ENCODE measurements at regions not wholly inside any gene's neighbourhood (a gene's known extent, or its start where the extent isn't known, plus 50 kb on each side); places are given as distances from the start of the nearest gene placed in this dataset.

- no peak overlapping the region for H3K56ac ChIP-seq (ENCODE audit: extremely low read depth, insufficient read depth, low read length)
- ChIA-PET POLR2A (ENCODE audit: unreplicated experiment) (no interaction called here), CTCF (interaction anchor here (1.0 kb wide), 1 partner anchor 61 kb away, joined by 3 read pairs; no protein-coding TSS in a partner anchor)
- H3K4me3 ChIP-seq (ENCODE audit: insufficient read depth, low read depth, low read length) = no peak overlapping the region
- no peak overlapping the region for H4K8ac ChIP-seq (ENCODE audit: low read depth in 2 of 2, low read length in 2 of 2)
- no peak overlapping the region for H2BK20ac ChIP-seq (ENCODE audit: low read depth, low read length)
- H3K23ac ChIP-seq (ENCODE audit: low read depth, low read length) = no peak overlapping the region; the same call in 1 of the 2 replicates
- H3K18ac ChIP-seq (ENCODE audit: low read depth, low read length) = no peak overlapping the region
- peak overlapping the region; percentile 16; the same call in 1 of the 2 replicates for H3K4me2 ChIP-seq (ENCODE audit: low read depth, low read length)
- WGBS, 2 experiments (ENCODE audit: extremely low coverage in 2 of 2, insufficient read length in 1 of 2) = 0% methylated on average over 1 of the region's 5 CpGs; no CpG with 5 or more reads in 1 of the 2 experiments
- DNase-seq (peak; percentile 3), ATAC-seq (ENCODE audit: low read depth) (peak; percentile 85)
- no peak overlapping the region for H2AK5ac ChIP-seq (ENCODE audit: low read depth, low read length)
- H3K9ac ChIP-seq (ENCODE audit: low read depth, low read length) = no peak overlapping the region; the same call in 1 of the 2 replicates
- no peak overlapping the region for H3K4ac ChIP-seq (ENCODE audit: low read depth, low read length)
- no peak overlapping the region for H3K27ac ChIP-seq (ENCODE audit: insufficient read depth, low read length)
- in situ Hi-C loops (cut with MboI; ENCODE audit: low sequenced_read_pairs) = no loop called here
- H2BK15ac ChIP-seq (ENCODE audit: low read depth, low read length) = no peak overlapping the region
- H3K27me3 ChIP-seq (ENCODE audit: control insufficient read depth, insufficient read depth, low read length) = peaks cover 7% of the 10 kb centered on the region
- no peak overlapping the region for H2AFZ ChIP-seq (replicated peaks; ENCODE audit: low read length, poor library complexity)
- H3K9me3 ChIP-seq (ENCODE audit: control insufficient read depth, insufficient read depth, low read length) = no peaks in the 10 kb centered on the region
- H2BK5ac ChIP-seq (ENCODE audit: low read depth, low read length, poor library complexity, severe bottlenecking) = no peak overlapping the region
- no peak overlapping the region for H4K5ac ChIP-seq (ENCODE audit: low read depth, low read length)
- H4K91ac ChIP-seq (ENCODE audit: insufficient read depth, low read depth, low read length) = no peak overlapping the region
- dilution Hi-C loops (cut with HindIII; ENCODE audit: low sequenced_read_pairs, unreplicated experiment) = no loop called here
- H2AK9ac ChIP-seq (replicated peaks; ENCODE audit: low read depth, low read length, poor library complexity) = no peak overlapping the region
- H3K4me1 ChIP-seq (ENCODE audit: control insufficient read depth, insufficient read depth, low read length) = no peaks in the 10 kb centered on the region
- TF ChIP-seq RFX5 (IDR thresholded peaks at IDR 0.05; ENCODE audit: low read depth, low read length) (no peak), CTCF (conservative IDR thresholded peaks at IDR 0.05; ENCODE audit: low read depth, low read length) (no peak), SMC3 (IDR thresholded peaks at IDR 0.05; ENCODE audit: low read depth, low read length) (no peak), ELK1 (IDR thresholded peaks at IDR 0.05; ENCODE audit: borderline replicate concordance, low read depth, low read length) (no peak), NFE2L2 (IDR thresholded peaks at IDR 0.05; ENCODE audit: low read depth, low read length) (no peak), MAZ (IDR thresholded peaks at IDR 0.05; ENCODE audit: borderline replicate concordance, low read depth, low read length) (no peak), CHD1 (IDR thresholded peaks at IDR 0.05; ENCODE audit: low read depth, low read length) (no peak), MXI1 (IDR thresholded peaks at IDR 0.05; ENCODE audit: borderline replicate concordance, low read depth, low read length) (no peak), FOS (IDR thresholded peaks at IDR 0.05; ENCODE audit: low read depth, low read length) (no peak), POLR2A (IDR thresholded peaks at IDR 0.05; ENCODE audit: low read depth, low read length) (no peak), CEBPB (IDR thresholded peaks at IDR 0.05; ENCODE audit: low read depth, low read length) (no peak), BHLHE40 (IDR thresholded peaks at IDR 0.05; ENCODE audit: low read depth, low read length) (no peak), RAD21 (IDR thresholded peaks at IDR 0.05; ENCODE audit: low read length) (no peak), RCOR1 (IDR thresholded peaks at IDR 0.05; ENCODE audit: insufficient replicate concordance, low read length) (no peak), USF2 (IDR thresholded peaks at IDR 0.05; ENCODE audit: low read depth, low read length) (no peak), MAFK (IDR thresholded peaks at IDR 0.05; ENCODE audit: low read depth, low read length) (no peak)
- no peak overlapping the region for H3K14ac ChIP-seq (replicated peaks; ENCODE audit: low read depth, low read length)
- H3K79me1 ChIP-seq (ENCODE audit: low read depth in 1 of 2, low read length in 2 of 2) = no peaks in the 10 kb centered on the region
- H3K9me1 ChIP-seq (ENCODE audit: insufficient read depth, low read length) = no peaks in the 10 kb centered on the region
- BruUV-seq (replicated peaks) = no TSS peak
- H4K20me1 ChIP-seq (ENCODE audit: insufficient read depth, low read length) = no peaks in the 10 kb centered on the region
- intact Hi-C loops (cut with micrococcal nuclease) = no loop called here
- H2BK120ac ChIP-seq (ENCODE audit: low read depth, low read length) = no peak overlapping the region
- no peaks in the 10 kb centered on the region for H3K36me3 ChIP-seq (ENCODE audit: control insufficient read depth, insufficient read depth, low read length)
Measured at GRCh38 chr4:38531141-38531727, 132.8 kb upstream of the KLF3 start.

Measured in IMR-90 (cell line).